Sigmoid colon (tissue), 6 donors: ENCODE measurements at regions not wholly inside any gene's neighbourhood (a gene's known extent, or its start where the extent isn't known, plus 50 kb on each side); places are given as distances from the start of the nearest gene placed in this dataset.

Experiments
- DNase-seq: peaks from one replicate; pipeline ENCODE4 v3.0.0-alpha.2; 2019
- H3K27ac ChIP-seq, 4 donors: fragments of 200-600 bp; sonication (generic); one replicate each; pipeline ENCODE4 v1.5.1; 2016 to 2019; ENCODE audit warnings: mild to moderate bottlenecking in 1 of 4
- H3K27me3 ChIP-seq, 3 donors: fragments of 200-600 bp; sonication (generic); one replicate each; pipeline ENCODE4 v1.5.1; 2019; ENCODE audit warnings: mild to moderate bottlenecking in 1 of 3
- H3K36me3 ChIP-seq, 4 donors: fragments of 200-600 bp; sonication (generic); one replicate each; pipeline ENCODE4 v1.5.1; 2016 to 2019
- H3K4me1 ChIP-seq, 4 donors: fragments of 200-600 bp; sonication (generic); one replicate each; pipeline ENCODE4 v1.5.1; 2017 to 2019
- H3K4me3 ChIP-seq, 4 donors: fragments of 200-600 bp; sonication (generic); one replicate each; pipeline ENCODE4 v1.5.1; 2017 to 2019; ENCODE audit warnings: mild to moderate bottlenecking in 2 of 4, moderate library complexity in 1 of 4
- H3K9me3 ChIP-seq, 4 donors: fragments of 200-600 bp in 3 of 4; sonication (generic) in 3 of 4; one replicate each; pipeline versions ENCODE4 v1.5.1 to v1.6.1; 2013 to 2019
- CTCF ChIP-seq, 4 experiments: fragments of 450-650 bp in 3 of 4; fragments of 200-600 bp in 1 of 4; IDR thresholded peaks; one replicate each; pipeline ENCODE4 v1.5.1; 2016 to 2019; ENCODE audit warnings: antibody characterized with exemption in 4 of 4, mild to moderate bottlenecking in 3 of 4, moderate library complexity in 2 of 4
- EP300 ChIP-seq, 4 donors: sonication (generic); formaldehyde crosslinking; IDR thresholded peaks; one replicate each; pipeline ENCODE4 v1.6.1; 2017; ENCODE audit warnings: antibody characterized with exemption in 4 of 4
- POLR2A ChIP-seq, 2 donors: fragments of 450-650 bp; IDR thresholded peaks; one replicate each; pipeline ENCODE4 v1.6.1; 2016; ENCODE audit warnings: antibody characterized with exemption in 2 of 2, mild to moderate bottlenecking in 2 of 2, moderate library complexity in 2 of 2
- POLR2AphosphoS5 ChIP-seq, 4 donors: sonication (generic); formaldehyde crosslinking; IDR thresholded peaks; one replicate each; pipeline ENCODE4 v1.6.1; 2017; ENCODE audit warnings: antibody characterized with exemption in 4 of 4
- WGBS, 2 donors: extraction: QIAGEN DNeasy Blood & Tissue Kit; methylation state at CpG; one replicate each; pipeline ENCODE4 v1.1.7; 2013; 5-methylcytosine and 5-hydroxymethylcytosine counted together
- intact Hi-C: fragments of 100-400 bp; cut with DNase I; formaldehyde crosslinking; loops from one replicate; pipeline ENCODE4 v1.15.1; 2023
- donor health status: healthy with polysubstance abuse.
- donor health status: healthy.

GRCh38 chr15:77546870-77547269 lies 85.8 kb downstream of the LINGO1 start:
- Histone ChIP-seq H3K4me3 (no peak overlapping the region), H3K36me3 (no peaks in the 10 kb centered on the region), H3K27ac (no peak overlapping the region), H3K27me3 (no peaks in the 10 kb centered on the region), H3K9me3 (no peaks in the 10 kb centered on the region), H3K4me1 (peaks cover 0 to 23% (median 13%) of the 10 kb centered on the region in 4 donors)
- intact Hi-C loops = no loop called here
- 97 to 98% methylated on average over 1 of the region's 1 CpG for WGBS, 2 donors
- TF ChIP-seq POLR2A (IDR thresholded peaks at IDR 0.05) (no peak), CTCF (IDR thresholded peaks at IDR 0.05) (no peak), EP300 (IDR thresholded peaks at IDR 0.05) (no peak), POLR2AphosphoS5 (IDR thresholded peaks at IDR 0.05) (no peak)
- no peak for DNase-seq

GRCh38 chr15:77546050-77546501 lies 86.6 kb downstream of the LINGO1 start:
- Histone ChIP-seq H3K36me3 (no peaks in the 10 kb centered on the region), H3K9me3 (no peaks in the 10 kb centered on the region), H3K4me3 (no peak overlapping the region), H3K4me1 (peaks cover 0 to 20% (median 13%) of the 10 kb centered on the region in 4 donors), H3K27me3 (no peaks in the 10 kb centered on the region), H3K27ac (no peak overlapping the region)
- 10 to 12% methylated on average over 4 of the region's 4 CpGs for WGBS, 2 donors
- intact Hi-C loops = no loop called here
- peak; percentile 27 for DNase-seq
- TF ChIP-seq POLR2A (IDR thresholded peaks at IDR 0.05) (no peak), EP300 (IDR thresholded peaks at IDR 0.05) (no peak), POLR2AphosphoS5 (IDR thresholded peaks at IDR 0.05) (no peak), CTCF (IDR thresholded peaks at IDR 0.05) (no peak)

GRCh38 chr15:77545058-77545457 lies 87.7 kb downstream of the LINGO1 start:
- WGBS, 2 donors = 62 to 65% methylated on average over 6 of the region's 6 CpGs
- Histone ChIP-seq H3K4me1 (peaks cover 0 to 15% (median 13%) of the 10 kb centered on the region in 4 donors), H3K27me3 (no peaks in the 10 kb centered on the region), H3K27ac (no peak overlapping the region), H3K4me3 (no peak overlapping the region), H3K9me3 (no peaks in the 10 kb centered on the region), H3K36me3 (no peaks in the 10 kb centered on the region)
- no peak for TF ChIP-seq EP300 (IDR thresholded peaks at IDR 0.05)
- TF ChIP-seq CTCF (IDR thresholded peaks at IDR 0.05) = no peak
- TF ChIP-seq POLR2A (IDR thresholded peaks at IDR 0.05) = no peak
- no peak for TF ChIP-seq POLR2AphosphoS5 (IDR thresholded peaks at IDR 0.05)
- no peak for DNase-seq
- intact Hi-C loops = no loop called here

GRCh38 chr15:77544162-77544561 lies 88.5 kb downstream of the LINGO1 start:
- WGBS, 2 donors = 67 to 80% methylated on average over 8 of the region's 8 CpGs
- Histone ChIP-seq H3K27me3 (no peaks in the 10 kb centered on the region), H3K4me1 (peaks cover 0 to 15% (median 13%) of the 10 kb centered on the region in 4 donors), H3K27ac (no peak overlapping the region), H3K36me3 (no peaks in the 10 kb centered on the region), H3K4me3 (no peak overlapping the region), H3K9me3 (no peaks in the 10 kb centered on the region)
- peak; percentile 52 for DNase-seq
- intact Hi-C loops = loop anchor here (5.0 kb wide), 2 partner anchors 47 to 357 kb away; no protein-coding TSS in a partner anchor
- TF ChIP-seq POLR2AphosphoS5 (IDR thresholded peaks at IDR 0.05) (no peak), CTCF (IDR thresholded peaks at IDR 0.05) (no peak), EP300 (IDR thresholded peaks at IDR 0.05) (no peak), POLR2A (IDR thresholded peaks at IDR 0.05) (no peak)
